ENCODE measurements at regions not wholly inside any gene's neighbourhood (a gene's known extent, or its start where the extent isn't known, plus 50 kb on each side); places are given as distances from the start of the nearest gene placed in this dataset.

GRCh38 chr11:30159546-30159945 lies 71.3 kb upstream of the FSHB start:
- no peak for DNase-seq

GRCh38 chr11:30165652-30166051 lies 65.2 kb upstream of the FSHB start:
- DNase-seq = no peak

GRCh38 chr11:30171661-30172060 lies 59.2 kb upstream of the FSHB start:
- DNase-seq = no peak

- DNase-seq = no peak
These were observed 58.7 kb upstream of the FSHB start for GRCh38 chr11:30172158-30172557.

GRCh38 chr11:30172883-30173311 lies 57.9 kb upstream of the FSHB start:
- peak; percentile 50 for DNase-seq

GRCh38 chr11:30174265-30175020 lies 56.4 kb upstream of the FSHB start:
- DNase-seq = no peak
